ENCODE measurements at regions not wholly inside any gene's neighbourhood (a gene's known extent, or its start where the extent isn't known, plus 50 kb on each side); places are given as distances from the start of the nearest gene placed in this dataset.
"Not testable (repeated sequence)": the region's sequence is repeated elsewhere in the genome, so short reads cannot be mapped to it uniquely, and the experiment has no call there.

DNA sequence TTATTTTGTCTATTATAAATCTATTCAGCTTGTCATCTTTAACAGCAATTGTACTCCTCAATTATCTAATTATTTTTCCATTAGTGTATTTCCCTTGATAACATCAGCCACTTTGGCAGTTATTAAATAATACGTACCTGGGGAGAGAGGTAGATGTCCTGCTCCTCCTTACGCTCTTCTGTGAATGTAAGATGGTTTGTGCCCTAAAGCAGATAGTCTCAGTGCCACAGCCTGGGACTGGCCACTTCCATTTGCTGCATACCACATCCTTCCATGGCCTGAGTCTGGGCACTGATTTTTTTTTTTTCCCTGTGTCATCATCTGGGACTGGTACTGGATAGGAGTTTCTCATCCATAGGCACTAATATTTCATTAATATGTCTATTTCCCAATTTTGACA, 632.4 kb upstream of the LRRTM4 start:
- no peak for FAIRE-seq

GRCh38 chr2:78162202-78162601, 640.0 kb upstream of the LRRTM4 start:
- no peak for FAIRE-seq

- FAIRE-seq: not testable (repeated sequence)
Observed at GRCh38 chr2:78172157-78172556, 650.0 kb upstream of the LRRTM4 start.

DNA sequence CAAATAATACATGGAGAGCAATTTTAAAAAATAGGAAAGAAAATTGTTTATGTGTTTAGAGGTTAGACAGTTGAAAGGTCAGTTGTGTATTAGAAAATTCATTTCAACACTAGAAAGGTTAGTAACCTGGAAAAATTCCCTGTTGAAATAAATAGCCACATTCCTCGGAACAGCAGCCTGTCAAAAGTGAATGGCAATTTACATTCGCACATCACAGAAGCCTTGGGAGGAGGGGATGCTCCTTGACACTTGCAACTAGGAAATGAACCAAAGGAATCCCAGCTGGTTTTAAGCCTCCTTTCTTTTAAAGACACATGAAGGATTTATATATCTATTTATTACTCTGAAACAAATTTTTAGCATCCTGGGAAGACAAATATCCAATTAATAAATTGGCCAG, 653.5 kb upstream of the LRRTM4 start:
- FAIRE-seq: no peak

DNA sequence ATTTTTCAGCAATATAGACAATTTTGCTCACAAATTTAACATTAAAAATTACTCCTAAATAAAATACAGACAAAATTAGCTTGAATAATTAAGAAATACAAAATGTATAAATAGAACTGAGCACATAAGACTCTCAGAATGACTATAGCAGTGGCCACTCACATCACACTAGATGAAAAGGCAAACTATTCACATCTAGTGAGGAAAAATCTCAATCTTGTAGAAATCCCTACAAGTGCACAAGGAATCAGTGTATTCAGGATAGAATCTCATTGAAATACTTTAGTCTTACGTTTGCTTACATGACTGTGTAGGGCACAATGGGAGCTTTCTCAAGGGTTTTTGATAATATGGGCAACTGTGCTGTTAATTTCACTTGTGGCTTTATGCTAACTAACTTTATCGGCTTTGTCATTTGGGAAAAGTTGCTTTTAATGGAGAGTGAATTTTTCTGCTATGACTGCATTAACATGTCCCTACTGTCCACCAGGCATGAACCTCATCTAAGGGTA, 678.9 kb upstream of the LRRTM4 start:
- no peak for FAIRE-seq

DNA sequence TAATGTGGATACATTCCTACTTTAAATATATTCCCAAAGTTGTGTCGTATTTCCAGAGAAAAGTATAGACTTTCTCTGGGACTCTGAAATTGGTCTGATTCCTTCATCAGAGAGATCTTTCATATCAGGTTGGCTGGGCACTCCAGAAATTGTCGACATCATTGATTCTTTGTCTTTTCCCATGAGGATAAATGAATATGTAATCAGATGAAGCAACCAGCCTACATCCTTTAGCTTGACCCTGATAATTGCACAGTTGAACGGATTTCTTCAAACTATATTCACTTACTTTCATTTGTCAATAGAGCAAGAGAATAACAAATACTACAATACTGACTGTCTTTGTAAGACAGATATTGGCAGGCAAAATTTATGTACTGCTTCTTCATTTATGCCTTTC, 680.2 kb upstream of the LRRTM4 start:
- FAIRE-seq: no peak

DNA sequence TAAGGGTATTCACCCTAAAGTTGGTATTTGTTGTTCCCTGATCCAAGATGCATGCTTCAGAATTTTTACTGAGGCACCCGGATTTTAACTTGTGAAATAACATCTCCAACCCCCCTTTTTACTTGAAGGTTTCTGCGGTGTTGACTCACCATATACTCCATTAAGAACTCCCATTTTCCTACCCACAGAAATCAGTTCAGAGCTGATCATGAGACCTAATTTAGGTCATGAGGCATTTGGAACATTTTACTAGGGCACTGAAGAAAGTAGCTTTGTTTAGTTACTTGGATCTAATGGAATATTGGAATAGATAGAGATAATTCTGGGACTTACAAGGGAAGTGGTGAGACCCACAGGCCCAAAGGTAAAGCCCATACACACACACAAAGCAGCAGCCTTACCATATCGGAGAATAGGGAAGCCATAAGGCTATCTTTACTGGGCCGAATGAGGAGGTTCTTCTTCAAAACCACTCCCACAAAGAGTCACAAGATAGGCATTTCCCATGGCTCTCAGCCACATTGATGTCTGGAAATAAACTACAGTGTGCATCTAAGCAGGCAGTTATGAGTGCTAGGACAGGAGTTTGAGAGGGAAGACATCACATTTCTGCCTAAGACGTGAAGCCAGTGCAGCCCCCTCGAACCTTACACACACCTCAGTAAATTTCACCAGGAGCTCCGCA, 681.0 kb upstream of the LRRTM4 start:
- no peak for FAIRE-seq

- FAIRE-seq: no peak
Observed at GRCh38 chr2:78218066-78218465, 695.9 kb upstream of the LRRTM4 start.

GRCh38 chr2:78237704-78238103, 715.5 kb upstream of the LRRTM4 start:
- FAIRE-seq: no peak

DNA sequence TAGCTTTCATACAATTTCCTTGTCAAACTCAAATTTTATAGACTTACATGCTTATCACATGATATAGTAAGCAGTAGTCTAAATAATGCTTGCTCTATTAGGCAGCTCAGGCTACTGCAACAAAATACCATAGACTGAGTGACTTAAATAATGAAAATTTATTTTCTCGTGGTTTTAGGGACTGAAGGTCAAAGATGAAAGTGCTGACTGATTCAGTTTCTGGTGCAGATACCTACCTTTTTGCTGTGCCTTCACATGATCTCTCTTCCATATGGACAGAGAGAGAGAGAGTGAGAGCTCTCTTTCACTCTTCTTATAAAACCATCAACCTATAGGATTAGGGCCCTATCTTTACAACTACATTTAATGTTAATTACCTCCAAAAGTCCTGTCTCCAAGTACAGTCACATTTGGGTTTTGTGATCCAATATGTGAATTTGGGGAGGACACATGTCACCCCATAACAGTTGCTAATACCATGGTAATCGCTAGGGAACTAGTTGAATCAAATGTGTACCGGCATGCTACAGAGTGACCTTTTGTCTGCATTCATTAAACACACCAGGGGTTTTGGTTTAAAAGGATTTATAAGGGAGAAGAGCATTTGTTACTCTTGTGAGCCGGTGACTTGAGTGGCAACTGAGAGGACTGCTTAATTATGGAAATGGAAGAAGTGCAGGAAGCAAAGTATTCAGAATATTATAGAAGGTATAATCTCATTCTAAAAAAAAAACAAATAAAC, 723.4 kb upstream of the LRRTM4 start:
- FAIRE-seq: no peak

- no peak for FAIRE-seq
Observed at GRCh38 chr2:78251708-78252107, 729.5 kb upstream of the LRRTM4 start.

GRCh38 chr2:78260861-78261260, 738.7 kb upstream of the LRRTM4 start:
- FAIRE-seq: no peak

GRCh38 chr2:78261454-78261853, 739.3 kb upstream of the LRRTM4 start:
- FAIRE-seq: no peak

DNA sequence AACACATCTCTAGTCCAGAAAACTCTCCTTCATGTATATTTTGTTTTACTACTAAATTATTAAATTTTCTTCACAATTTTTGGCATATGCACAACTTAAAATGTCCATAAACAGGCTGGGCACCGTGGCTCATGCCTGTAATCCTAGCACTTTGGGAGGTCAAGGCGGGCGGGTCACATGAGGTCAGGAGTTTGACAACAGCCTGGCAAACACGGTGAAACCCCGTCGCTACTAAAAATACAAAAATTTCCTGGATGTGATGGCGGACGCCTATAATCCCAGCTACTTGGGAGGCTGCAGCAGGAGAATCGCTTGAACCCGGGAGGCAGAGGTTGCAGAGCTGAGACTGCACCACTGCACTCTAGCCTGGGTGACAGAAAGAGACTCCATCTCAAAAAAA, 739.9 kb upstream of the LRRTM4 start:
- FAIRE-seq: not testable (repeated sequence)

DNA sequence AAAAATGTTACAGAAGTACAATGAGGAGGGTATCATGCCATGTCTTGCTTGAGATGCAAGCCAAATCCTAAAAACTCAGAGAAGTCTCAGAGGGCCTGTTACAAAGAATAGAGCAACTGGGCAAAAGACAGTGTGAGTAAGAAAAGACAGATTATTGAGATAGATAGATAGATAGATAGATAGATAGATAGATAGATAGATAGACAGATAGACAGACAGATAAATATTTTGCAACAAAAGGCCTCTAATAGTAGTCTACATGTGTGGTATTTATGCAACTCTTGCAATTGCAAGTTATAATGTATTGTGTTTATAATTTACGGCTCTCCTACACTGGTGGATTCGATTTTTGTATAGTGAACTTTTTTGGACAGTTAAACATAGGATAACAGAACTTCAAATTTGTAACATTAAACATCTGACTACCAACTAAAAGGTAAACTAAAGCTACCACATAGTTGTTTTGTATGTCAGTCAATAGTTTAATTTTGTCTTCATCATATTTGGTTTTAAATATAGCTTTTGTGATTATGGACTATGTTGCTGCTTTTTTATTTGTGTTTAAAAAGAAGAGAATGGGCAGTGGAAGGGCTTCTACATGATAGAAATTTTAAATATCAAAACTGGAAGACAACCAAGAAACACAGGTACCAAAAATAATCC, 740.7 kb upstream of the LRRTM4 start:
- FAIRE-seq: no peak

DNA sequence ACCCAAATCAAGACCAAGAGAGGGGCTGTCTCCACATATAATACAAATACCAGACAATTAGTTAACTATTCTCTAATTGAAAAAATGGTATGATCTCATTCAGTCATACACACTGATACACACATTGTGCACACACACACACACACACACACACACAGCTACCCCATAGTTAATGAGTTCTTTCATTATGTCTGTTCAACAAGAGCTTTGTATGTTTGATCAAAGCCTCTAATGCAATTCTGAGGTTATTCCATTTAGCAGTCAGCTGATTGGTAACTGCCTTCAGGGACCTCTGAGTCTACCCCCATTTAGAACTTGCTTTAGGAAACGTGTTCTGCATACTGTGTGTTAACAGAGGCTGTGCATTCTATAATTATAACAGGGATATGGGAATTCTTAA, 741.4 kb upstream of the LRRTM4 start:
- no peak for FAIRE-seq

DNA sequence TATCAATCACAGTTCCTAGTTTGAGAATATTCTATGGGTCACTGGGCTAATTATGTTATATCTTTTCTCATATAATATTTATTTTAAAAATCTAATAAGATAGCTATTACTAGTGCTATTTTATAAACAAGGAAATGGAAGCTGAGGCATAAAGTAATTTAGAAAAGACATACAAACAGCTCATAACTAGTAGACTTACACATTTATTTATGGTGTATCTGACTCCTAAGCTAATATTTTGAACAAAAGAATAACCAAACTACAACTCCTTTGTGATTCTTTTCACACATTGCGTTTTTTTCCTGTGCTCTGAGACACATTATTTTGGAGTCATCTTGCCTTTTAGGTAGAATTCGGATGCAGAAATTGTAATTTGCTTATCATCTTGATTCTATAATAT, 742.0 kb upstream of the LRRTM4 start:
- no peak for FAIRE-seq

DNA sequence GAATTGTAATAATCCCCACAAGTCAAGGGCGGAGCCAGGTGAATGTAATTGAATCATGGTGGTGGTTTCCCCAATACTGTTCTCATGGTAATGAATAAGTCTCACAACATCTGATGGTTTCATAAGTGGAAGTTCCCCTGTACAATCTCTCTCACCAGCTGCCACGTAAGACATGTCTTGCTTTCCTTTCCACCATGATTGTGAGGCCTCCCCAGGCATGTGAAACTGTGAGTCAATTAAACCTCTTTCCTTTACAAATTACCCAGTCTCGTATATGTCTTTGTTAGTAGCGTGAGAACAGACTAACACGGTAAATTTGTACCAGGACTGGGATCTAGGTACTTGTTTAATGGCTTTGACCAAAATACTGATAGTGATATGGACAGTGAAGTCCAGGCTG, 744.3 kb upstream of the REG3G start:
- no peak for FAIRE-seq

DNA sequence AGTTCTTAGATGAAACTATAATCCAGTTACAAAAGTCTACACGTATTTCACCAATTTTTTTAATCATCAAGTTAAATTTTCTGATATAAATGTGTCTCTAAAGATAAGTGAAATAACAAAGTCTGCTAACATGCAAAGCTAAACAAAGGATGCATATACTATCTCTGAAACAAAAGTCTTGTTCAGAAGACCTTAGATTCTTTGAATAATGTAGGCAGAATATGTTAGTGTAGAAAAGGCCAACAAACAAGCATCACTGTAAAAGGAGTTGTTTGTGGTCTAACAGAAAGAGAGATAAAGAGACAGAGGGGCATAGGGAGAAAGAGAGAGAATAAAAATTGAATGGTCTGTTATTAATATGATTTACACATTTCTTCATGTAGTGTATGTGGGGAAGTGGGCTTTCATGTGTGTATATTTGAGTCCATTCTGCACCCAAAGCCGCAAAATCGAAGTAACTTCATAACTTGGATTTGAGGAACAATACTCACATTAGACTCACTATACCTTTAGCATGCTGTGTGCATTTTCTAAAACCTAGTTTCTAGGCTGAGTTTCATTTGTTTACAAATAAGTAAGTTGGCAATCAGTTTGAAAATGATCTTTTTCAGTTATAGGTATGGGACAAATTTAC, 734.8 kb upstream of the REG3G start:
- FAIRE-seq: no peak

- no peak for FAIRE-seq
Observed at GRCh38 chr2:78293768-78294167, 731.7 kb upstream of the REG3G start.

DNA sequence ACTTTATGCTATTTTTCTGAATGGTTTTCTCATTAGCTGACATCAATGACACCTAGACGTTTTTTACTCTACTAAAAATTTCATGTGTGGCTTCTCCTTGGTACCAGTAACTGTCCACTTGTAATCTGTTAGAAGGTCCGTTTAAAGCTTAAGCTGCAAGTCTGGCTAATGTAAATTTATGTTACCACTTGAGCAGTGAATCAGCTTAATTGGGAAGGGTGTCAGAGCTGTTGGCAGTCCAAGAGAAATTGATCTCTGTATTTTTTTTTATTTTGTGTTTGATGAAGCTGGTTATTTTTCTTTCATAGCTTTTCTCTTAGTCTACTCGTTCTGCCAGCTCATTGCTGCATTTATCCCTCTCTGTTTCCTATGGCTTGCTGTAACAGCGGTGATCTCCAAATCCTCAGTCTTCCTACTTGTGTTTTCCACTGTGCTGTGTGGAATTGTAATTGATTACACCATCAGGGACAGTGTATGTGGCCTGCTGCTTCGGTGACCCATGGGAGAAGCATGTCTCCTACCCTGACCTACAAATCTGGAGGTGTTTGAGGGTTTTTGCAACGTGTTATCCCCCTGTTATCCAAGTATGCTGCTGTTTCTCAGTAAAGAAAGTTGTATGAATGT, 724.2 kb upstream of the REG3G start:
- no peak for FAIRE-seq

GRCh38 chr2:78304678-78305077, 720.8 kb upstream of the REG3G start:
- FAIRE-seq: no peak

DNA sequence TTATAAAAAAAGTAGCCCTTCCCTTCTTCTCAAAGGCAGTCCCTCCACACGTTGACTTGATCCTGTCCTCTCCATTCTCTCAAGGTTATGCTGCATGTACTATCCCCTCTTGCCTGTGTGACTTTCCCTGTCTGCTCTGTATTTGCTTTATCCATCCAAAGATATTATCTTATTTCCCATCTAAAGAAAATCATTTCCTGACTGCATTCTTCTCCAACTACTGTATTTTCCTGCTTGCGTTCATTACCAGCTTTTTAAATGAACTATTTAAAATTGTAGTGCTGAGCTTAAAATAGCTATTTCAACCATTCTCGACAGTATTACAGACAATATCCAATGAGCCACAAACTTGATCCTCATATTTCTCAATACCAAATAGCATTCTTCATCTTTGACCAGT, 716.0 kb upstream of the REG3G start:
- no peak for FAIRE-seq

Data from G401.6 (cell line).